Neuronal stem cell (in vitro differentiated cells): ENCODE measurements at regions not wholly inside any gene's neighbourhood (a gene's known extent, or its start where the extent isn't known, plus 50 kb on each side); places are given as distances from the start of the nearest gene placed in this dataset.
A peak's percentile ranks its signal among the peaks of the same experiment; 100 is the strongest.

Source experiments
- DNase-seq: peaks from one replicate; pipeline ENCODE4 v3.0.0-alpha.2; 2013; ENCODE audit warnings: low spot score
- H2AFZ ChIP-seq: one replicate; pipeline ENCODE4 v1.6.1; 2013; ENCODE audit warnings: mild to moderate bottlenecking, low read length, inconsistent platforms
- H2AK5ac ChIP-seq: 2 replicates; pipeline ENCODE4 v1.6.1; 2013; ENCODE audit warnings: low read depth, mild to moderate bottlenecking, inconsistent platforms, low read length, moderate library complexity, mixed read lengths
- H2BK120ac ChIP-seq: 2 replicates; pipeline ENCODE4 v1.6.1; 2013; ENCODE audit warnings: low read depth, mild to moderate bottlenecking, inconsistent platforms, low read length, moderate library complexity, mixed read lengths
- H2BK12ac ChIP-seq: one replicate; pipeline ENCODE4 v1.6.1; 2013; ENCODE audit warnings: low read length, inconsistent platforms
- H2BK15ac ChIP-seq: 2 replicates; pipeline ENCODE4 v1.6.1; 2013; ENCODE audit warnings: mild to moderate bottlenecking, low read length, inconsistent platforms, mixed read lengths
- H2BK5ac ChIP-seq: one replicate; pipeline ENCODE4 v1.6.1; 2013; ENCODE audit warnings: inconsistent platforms, mild to moderate bottlenecking, low read length, moderate library complexity
- H3K14ac ChIP-seq: one replicate; pipeline ENCODE4 v1.6.1; 2013; ENCODE audit warnings: low read length, inconsistent platforms
- H3K18ac ChIP-seq: 2 replicates; pipeline ENCODE4 v1.6.1; 2013; ENCODE audit warnings: low read length, inconsistent platforms
- H3K23ac ChIP-seq: 2 replicates; pipeline ENCODE4 v1.6.1; 2013; ENCODE audit warnings: low read depth, mild to moderate bottlenecking, mixed read lengths, low read length, inconsistent platforms; ENCODE audit not compliant: poor library complexity
- H3K27ac ChIP-seq: replicated peaks from 3 replicates; pipeline ENCODE4 v1.5.1; 2013; ENCODE audit warnings: low read length, inconsistent platforms
- H3K27me3 ChIP-seq, 3 experiments: 2 replicates each; pipeline ENCODE4 v1.6.1; 2013; ENCODE audit warnings: low read length in 3 of 3, mild to moderate bottlenecking in 2 of 3, inconsistent platforms in 1 of 3, low read depth in 1 of 3, mixed read lengths in 1 of 3, moderate library complexity in 1 of 3; ENCODE audit not compliant: control insufficient read depth in 3 of 3, insufficient read depth in 3 of 3
- H3K36me3 ChIP-seq, 2 donors: replicated peaks in 1 of 2; 2 replicates each; pipeline ENCODE4 v1.6.1; 2013; ENCODE audit warnings: low read length in 2 of 2; ENCODE audit not compliant: control insufficient read depth in 2 of 2, insufficient read depth in 2 of 2
- H3K4ac ChIP-seq: 2 replicates; pipeline ENCODE4 v1.6.1; 2013; ENCODE audit warnings: inconsistent platforms, mild to moderate bottlenecking, low read length, moderate library complexity
- H3K4me1 ChIP-seq, 2 donors: 1 replicate in 1 of 2; 2 replicates in 1 of 2; pipeline ENCODE4 v1.6.1; 2013; ENCODE audit warnings: low read length in 2 of 2, low read depth in 1 of 2; ENCODE audit not compliant: control insufficient read depth in 2 of 2, insufficient read depth in 1 of 2
- H3K4me2 ChIP-seq: one replicate; pipeline ENCODE4 v1.6.1; 2013; ENCODE audit warnings: mild to moderate bottlenecking, low read length, inconsistent platforms; ENCODE audit not compliant: insufficient read depth, poor library complexity, severe bottlenecking
- H3K4me3 ChIP-seq, 2 donors: 2 replicates each; pipeline ENCODE4 v1.5.1; 2013; ENCODE audit warnings: low read length in 2 of 2, mild to moderate bottlenecking in 2 of 2, inconsistent platforms in 1 of 2, moderate library complexity in 1 of 2
- H3K79me1 ChIP-seq: one replicate; pipeline ENCODE4 v1.6.1; 2013; ENCODE audit warnings: low read depth, mild to moderate bottlenecking, inconsistent platforms, low read length, moderate library complexity
- H3K9ac ChIP-seq: one replicate; pipeline ENCODE4 v1.6.1; 2013; ENCODE audit warnings: mild to moderate bottlenecking, low read depth, low read length, inconsistent platforms; ENCODE audit not compliant: poor library complexity
- H3K9me3 ChIP-seq, 2 donors: replicated peaks in 1 of 2; 2 replicates each; pipeline versions ENCODE3 to v1.6.1; 2013; ENCODE audit warnings: low read length in 2 of 2, mild to moderate bottlenecking in 2 of 2, inconsistent platforms in 1 of 2, low read depth in 1 of 2, mixed read lengths in 1 of 2, moderate library complexity in 1 of 2; ENCODE audit not compliant: control insufficient read depth in 2 of 2, insufficient read depth in 1 of 2
- H4K8ac ChIP-seq: one replicate; pipeline ENCODE4 v1.6.1; 2013; ENCODE audit warnings: low read depth, mild to moderate bottlenecking, inconsistent platforms, low read length, moderate library complexity
- H4K91ac ChIP-seq: one replicate; pipeline ENCODE4 v1.6.1; 2013; ENCODE audit warnings: low read length, low read depth, mild to moderate bottlenecking, inconsistent platforms; ENCODE audit not compliant: poor library complexity
- WGBS, 2 donors: extraction: QIAGEN DNeasy Blood & Tissue Kit; methylation state at CpG; one replicate each; pipeline ENCODE4 v1.1.7; 2013; ENCODE audit warnings: missing lambda C conversion rate in 2 of 2, mixed read lengths in 1 of 2; ENCODE audit not compliant: insufficient read length in 2 of 2, insufficient replicate concordance in 1 of 2; ENCODE audit errors: extremely low coverage in 2 of 2; 5-methylcytosine and 5-hydroxymethylcytosine counted together

DNA sequence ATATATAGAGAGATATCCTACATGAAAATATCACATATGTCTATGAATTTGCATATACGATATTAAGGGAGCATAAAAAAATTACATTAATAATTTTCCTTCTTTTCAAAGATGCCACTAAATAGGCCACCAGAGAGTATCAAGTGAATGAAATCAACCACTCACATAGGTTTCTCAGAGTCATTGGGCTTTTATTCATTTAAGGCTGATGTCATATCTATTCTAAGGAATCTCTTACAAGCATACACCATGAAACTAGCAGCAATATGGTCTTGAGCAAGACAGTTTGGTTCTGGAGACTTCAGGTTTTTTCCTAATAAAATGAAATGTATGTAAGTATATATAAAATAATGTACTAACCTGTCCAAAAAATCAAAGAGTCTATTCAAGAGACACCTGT lies 420.4 kb downstream of the PLA2G4A start:
- Histone ChIP-seq H2AFZ (no peak overlapping the region), H2BK15ac (no peak overlapping the region), H3K36me3 (no peaks in the 10 kb centered on the region), H3K4me2 (no peak overlapping the region), H3K27me3 (no peaks in the 10 kb centered on the region), H3K79me1 (no peaks in the 10 kb centered on the region), H3K4me1 (peaks cover 0 to 4% of the 10 kb centered on the region in 2 donors), H3K18ac (no peak overlapping the region), H2BK120ac (no peak overlapping the region), H2AK5ac (no peak overlapping the region), H4K91ac (no peak overlapping the region), H3K14ac (no peak overlapping the region), H3K4me3 (no peak overlapping the region), H3K27ac (no peak overlapping the region), H4K8ac (no peak overlapping the region), H3K9me3 (no peaks in the 10 kb centered on the region), H3K4ac (no peak overlapping the region), H3K9ac (no peak overlapping the region), H2BK5ac (no peak overlapping the region), H2BK12ac (no peak overlapping the region), H3K23ac (no peak overlapping the region)
- no peak for DNase-seq
- no CpG with 5 or more reads among the region's 1 CpG for WGBS, 2 donors

DNA sequence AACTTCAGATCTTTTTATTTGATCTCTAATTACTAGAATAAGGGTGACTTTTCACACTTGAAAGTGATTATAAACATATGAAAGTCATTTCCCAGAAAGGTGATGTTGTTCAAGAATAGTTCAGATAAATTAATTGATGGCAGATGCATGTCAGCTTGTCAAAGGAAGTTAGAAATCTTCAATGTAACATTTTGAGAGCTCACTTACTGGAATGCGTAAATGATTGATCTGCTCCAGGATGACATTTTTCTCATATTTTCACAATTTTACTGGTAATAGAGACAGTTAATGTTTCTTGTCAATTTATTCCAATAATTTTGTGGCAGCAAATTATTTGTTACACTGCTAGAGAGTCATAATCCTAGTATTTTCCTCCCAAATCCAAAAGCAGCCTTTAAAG lies 424.2 kb downstream of the PLA2G4A start:
- Histone ChIP-seq H4K91ac (no peak overlapping the region), H3K9ac (no peak overlapping the region), H3K18ac (no peak overlapping the region), H3K23ac (no peak overlapping the region), H2AFZ (no peak overlapping the region), H3K4me1 (no peaks in the 10 kb centered on the region), H3K14ac (no peak overlapping the region), H3K36me3 (no peaks in the 10 kb centered on the region), H2BK120ac (no peak overlapping the region), H3K27me3 (no peaks in the 10 kb centered on the region), H3K4me2 (no peak overlapping the region), H3K27ac (no peak overlapping the region), H2BK5ac (no peak overlapping the region), H3K9me3 (no peaks in the 10 kb centered on the region), H3K4ac (no peak overlapping the region), H3K79me1 (no peaks in the 10 kb centered on the region), H3K4me3 (no peak overlapping the region), H2BK12ac (no peak overlapping the region), H2AK5ac (no peak overlapping the region), H4K8ac (no peak overlapping the region), H2BK15ac (no peak overlapping the region)
- no peak for DNase-seq
- no CpG with 5 or more reads among the region's 1 CpG for WGBS, 2 donors

DNA sequence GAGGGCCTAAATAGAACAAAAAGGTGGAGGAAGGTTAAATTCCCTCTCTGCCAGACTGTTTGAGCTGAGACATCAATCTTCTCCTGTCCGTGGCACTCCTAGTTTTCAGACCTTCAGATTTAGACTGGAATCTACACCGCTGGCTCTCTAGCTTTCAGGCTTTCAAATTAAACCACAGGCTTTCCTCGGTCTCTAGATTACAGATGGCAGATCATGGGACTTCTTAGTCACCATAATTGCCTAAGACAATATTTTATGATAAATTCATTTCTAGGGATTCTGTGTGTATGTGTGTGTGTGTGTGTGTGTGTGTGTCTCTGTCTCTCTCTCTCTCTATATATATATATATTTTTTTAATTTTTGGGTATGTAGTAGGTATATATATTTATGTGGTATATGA lies 428.7 kb downstream of the PLA2G4A start:
- no peaks in the 10 kb centered on the region for H3K79me1 ChIP-seq
- no peak overlapping the region for H2AK5ac ChIP-seq
- no peaks in the 10 kb centered on the region for H3K9me3 ChIP-seq
- no peak overlapping the region for H2BK5ac ChIP-seq
- H3K4me3 ChIP-seq = no peak overlapping the region
- H2BK15ac ChIP-seq = no peak overlapping the region
- H4K91ac ChIP-seq = no peak overlapping the region
- H3K23ac ChIP-seq = no peak overlapping the region
- no CpG with 5 or more reads among the region's 3 CpGs for WGBS, 2 donors
- no peak overlapping the region for H2AFZ ChIP-seq
- H3K4me1 ChIP-seq = peaks cover 0 to 2% of the 10 kb centered on the region in 2 donors
- no peak overlapping the region for H3K14ac ChIP-seq
- H4K8ac ChIP-seq = no peak overlapping the region
- H3K4ac ChIP-seq = no peak overlapping the region
- no peak overlapping the region for H3K9ac ChIP-seq
- no peak overlapping the region for H3K18ac ChIP-seq
- H3K4me2 ChIP-seq = no peak overlapping the region
- no peak overlapping the region for H2BK120ac ChIP-seq
- no peak overlapping the region for H2BK12ac ChIP-seq
- no peak overlapping the region for H3K27ac ChIP-seq
- H3K36me3 ChIP-seq = no peaks in the 10 kb centered on the region
- no peak for DNase-seq
- no peaks in the 10 kb centered on the region for H3K27me3 ChIP-seq

DNA sequence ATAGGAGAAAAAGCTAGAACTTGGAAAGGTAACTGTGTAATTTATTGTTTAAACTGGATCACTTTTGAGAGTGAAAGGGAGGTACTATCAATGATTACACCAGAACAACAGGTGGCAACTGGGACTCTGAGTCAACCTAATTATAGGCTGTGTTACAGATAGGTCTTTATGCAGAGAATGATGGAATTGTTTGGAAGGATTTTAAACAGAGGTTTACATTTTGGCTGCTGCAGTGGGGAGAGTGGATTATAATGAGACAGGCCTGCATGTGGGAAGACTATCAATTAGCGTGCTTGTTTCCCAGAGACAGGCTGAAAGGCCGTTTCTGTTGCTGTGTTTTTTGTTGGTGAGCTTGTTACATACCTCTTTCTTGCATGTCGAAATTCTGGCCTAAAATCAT lies 432.9 kb downstream of the PLA2G4A start:
- Histone ChIP-seq H3K36me3 (no peaks in the 10 kb centered on the region), H2BK5ac (no peak overlapping the region), H3K4ac (no peak overlapping the region), H3K18ac (no peak overlapping the region), H3K9me3 (no peaks in the 10 kb centered on the region), H3K9ac (no peak overlapping the region), H2BK15ac (no peak overlapping the region), H3K79me1 (no peaks in the 10 kb centered on the region), H3K4me1 (peaks cover 2% of the 10 kb centered on the region in 2 donors), H3K27ac (no peak overlapping the region), H2AK5ac (no peak overlapping the region), H2BK12ac (no peak overlapping the region), H3K27me3 (no peaks in the 10 kb centered on the region), H2AFZ (peak overlapping the region; percentile 51), H3K14ac (no peak overlapping the region), H3K4me2 (no peak overlapping the region), H3K4me3 (no peak overlapping the region), H4K8ac (no peak overlapping the region), H4K91ac (no peak overlapping the region), H3K23ac (no peak overlapping the region), H2BK120ac (no peak overlapping the region)
- no peak for DNase-seq
- WGBS, 2 donors = no CpG with 5 or more reads among the region's 3 CpGs
